Astrocyte (in vitro differentiated cells and primary cell): ENCODE measurements at regions not wholly inside any gene's neighbourhood (a gene's known extent, or its start where the extent isn't known, plus 50 kb on each side); places are given as distances from the start of the nearest gene placed in this dataset.

Experiments used
- CTCF ChIP-seq: IDR thresholded peaks from 2 replicates; pipeline ENCODE4 v1.5.1; 2011; ENCODE audit warnings: low read depth, mild to moderate bottlenecking, inconsistent platforms, low read length, moderate library complexity; ENCODE audit not compliant: insufficient read depth
- EZH2 ChIP-seq: IDR thresholded peaks from 2 replicates; pipeline ENCODE4 v1.6.1; 2012; ENCODE audit warnings: mild to moderate bottlenecking, low read length, inconsistent platforms; ENCODE audit not compliant: insufficient read depth

- TF ChIP-seq CTCF, result no peak
- TF ChIP-seq EZH2, result no peak
These were observed 381.8 kb downstream of the NUAK1 start for GRCh38 chr12:105756961-105757360.
